LNCAP (cell line): ENCODE measurements at regions not wholly inside any gene's neighbourhood (a gene's known extent, or its start where the extent isn't known, plus 50 kb on each side); places are given as distances from the start of the nearest gene placed in this dataset.

Experiments
- TF ChIP-seq, protein P1 (sequence below): fragments of 450-650 bp; IDR thresholded peaks from 2 replicates; pipeline ENCODE4 v1.5.1; 2017; ENCODE audit warnings: mild to moderate bottlenecking

DNA sequence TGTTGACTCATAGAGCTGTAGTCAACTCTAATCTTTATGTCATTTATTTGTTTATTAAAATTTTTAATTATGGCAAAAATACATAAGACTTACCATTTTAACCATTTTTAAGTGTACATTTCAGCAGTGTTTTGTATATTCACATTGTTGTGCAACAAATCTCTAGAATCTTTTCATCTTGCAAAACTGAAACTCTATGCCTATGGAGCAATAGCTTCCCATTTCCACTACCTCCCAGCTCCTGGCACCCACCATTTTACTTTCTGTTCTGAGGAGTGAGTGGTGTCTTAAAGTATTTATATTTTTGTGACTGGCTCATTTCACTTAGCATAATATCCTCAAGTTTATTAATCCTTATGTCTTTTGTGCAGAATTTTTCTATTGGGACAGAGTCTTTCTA, 181.0 kb downstream of the GPAT3 start:
- TF ChIP-seq, protein P1, sequence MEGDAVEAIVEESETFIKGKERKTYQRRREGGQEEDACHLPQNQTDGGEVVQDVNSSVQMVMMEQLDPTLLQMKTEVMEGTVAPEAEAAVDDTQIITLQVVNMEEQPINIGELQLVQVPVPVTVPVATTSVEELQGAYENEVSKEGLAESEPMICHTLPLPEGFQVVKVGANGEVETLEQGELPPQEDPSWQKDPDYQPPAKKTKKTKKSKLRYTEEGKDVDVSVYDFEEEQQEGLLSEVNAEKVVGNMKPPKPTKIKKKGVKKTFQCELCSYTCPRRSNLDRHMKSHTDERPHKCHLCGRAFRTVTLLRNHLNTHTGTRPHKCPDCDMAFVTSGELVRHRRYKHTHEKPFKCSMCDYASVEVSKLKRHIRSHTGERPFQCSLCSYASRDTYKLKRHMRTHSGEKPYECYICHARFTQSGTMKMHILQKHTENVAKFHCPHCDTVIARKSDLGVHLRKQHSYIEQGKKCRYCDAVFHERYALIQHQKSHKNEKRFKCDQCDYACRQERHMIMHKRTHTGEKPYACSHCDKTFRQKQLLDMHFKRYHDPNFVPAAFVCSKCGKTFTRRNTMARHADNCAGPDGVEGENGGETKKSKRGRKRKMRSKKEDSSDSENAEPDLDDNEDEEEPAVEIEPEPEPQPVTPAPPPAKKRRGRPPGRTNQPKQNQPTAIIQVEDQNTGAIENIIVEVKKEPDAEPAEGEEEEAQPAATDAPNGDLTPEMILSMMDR, result no peak

DNA sequence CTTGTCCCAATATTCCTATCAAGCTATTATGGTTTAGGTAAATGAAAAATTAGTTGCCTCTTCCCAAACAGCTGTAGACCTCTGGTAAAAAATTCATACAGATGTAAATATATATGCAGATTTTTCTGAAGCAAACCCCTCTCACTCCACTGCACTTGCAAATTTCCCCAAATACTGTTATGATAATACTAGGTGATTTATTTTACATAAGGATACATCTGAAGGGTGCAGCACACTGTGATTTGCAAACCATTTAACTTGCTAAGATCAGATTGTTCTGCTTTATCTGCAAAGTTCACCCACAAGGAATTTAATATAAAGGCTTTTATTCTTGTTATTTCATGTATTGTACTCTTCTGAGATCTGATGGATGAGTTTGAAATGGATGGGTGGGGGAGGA, 177.0 kb downstream of the GPAT3 start:
- TF ChIP-seq, protein P1, result no peak

DNA sequence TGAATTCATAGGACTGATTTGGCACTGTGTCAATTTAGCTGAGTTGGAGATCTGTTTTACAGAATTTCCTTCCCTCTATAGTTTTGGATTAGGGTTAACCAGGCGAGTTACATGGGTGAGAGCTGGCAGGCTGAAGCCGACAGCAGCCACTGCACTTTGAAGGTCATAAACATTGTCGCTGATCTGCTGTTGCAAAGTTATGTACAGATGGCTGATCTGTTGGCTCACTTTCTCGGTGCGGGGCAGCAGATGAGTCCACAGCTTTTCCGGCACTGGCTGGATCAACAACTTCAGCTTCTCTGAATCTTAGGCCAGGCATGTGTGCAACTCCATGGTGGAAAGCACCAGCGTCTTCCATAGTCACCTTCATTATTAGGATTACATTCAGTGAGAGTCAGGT, 173.7 kb downstream of the GPAT3 start:
- TF ChIP-seq, protein P1, result no peak

DNA sequence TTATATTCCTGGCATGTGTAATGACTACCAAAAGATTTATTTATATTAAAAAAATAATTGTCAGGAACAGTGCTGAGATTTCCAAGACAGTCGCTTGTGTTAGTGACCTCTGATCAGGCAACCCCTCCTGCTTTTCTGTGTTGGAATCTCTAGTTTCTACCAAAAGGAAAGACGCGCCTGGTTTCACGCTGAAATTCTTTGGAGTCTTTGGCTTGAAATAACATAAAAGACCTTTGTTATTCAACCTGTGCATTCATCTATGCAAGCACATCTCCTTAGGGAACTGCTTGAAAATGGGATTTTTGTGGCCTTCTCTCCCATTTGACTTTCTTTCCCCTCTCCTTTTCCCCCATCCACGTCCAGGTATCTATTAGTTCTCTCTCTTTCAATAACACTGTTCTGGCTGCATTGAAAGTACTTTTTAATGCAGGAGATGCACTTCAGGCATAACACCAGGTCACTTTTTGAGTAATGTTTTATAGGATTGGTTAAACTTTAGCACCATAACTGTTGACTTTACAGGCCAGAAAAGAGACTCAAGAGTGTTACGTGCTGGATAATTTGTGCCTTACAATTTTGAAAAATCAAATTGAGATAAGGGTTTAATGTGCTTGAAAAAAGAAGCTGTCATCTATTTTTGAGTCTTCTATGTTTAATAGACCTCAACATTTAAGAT, 172.7 kb downstream of the GPAT3 start:
- TF ChIP-seq, protein P1, result no peak

DNA sequence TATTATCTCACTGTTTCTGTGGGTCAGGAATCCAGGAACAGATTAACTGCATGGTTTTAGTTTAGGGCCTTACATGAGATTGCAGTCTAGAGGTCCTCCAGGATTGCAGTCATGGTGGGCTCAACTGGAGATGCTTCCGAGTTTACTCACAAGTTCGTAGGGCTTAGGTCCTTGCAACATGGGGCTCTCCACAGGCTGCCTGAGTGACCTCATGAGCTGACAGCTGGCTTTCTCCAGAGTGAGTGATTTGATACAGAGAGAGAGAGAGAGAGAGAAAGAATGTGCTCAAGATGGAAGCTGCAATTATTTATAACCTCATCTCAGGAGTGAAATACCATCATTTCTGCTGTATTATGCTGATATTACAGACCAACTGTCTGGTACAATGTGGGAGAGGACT, 168.9 kb downstream of the GPAT3 start:
- TF ChIP-seq, protein P1, result no peak

DNA sequence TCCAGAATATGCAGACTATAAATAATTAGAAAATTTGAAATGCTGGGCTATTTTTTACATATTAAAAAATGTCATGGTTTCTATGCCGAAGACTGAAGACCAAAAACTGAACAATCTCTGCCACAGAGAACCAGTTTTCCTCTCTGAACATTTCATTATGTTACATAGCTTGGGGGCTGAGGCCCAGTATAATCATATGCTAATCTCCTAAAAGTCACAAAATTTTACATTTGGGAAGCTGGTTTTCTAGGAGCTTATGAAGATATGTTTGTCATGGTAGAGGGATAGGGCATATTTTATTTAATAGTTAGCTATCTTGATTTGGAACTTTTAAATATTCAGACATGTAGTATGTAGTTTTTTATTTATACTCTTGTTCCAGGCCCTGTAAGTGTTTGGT, 167.8 kb downstream of the GPAT3 start:
- TF ChIP-seq, protein P1, result no peak

DNA sequence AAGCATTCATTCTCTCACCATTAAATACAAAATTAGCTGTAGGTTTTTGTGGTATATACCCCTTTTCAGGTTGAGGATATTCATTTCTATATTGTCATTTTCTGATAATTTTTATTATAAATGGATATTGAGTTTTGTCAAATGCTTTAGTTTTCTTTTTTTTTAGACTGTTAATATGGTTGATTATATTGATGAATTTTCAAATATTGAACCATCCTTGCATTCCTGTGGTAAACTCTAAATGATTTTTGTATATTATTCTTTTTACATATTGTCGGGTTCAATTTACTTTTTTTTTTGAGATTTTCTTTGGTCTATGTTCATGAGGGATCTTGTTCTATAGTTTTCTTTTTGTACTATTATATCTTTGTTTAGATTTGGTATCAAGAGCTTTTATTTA, 165.1 kb downstream of the GPAT3 start:
- TF ChIP-seq, protein P1, result no peak

DNA sequence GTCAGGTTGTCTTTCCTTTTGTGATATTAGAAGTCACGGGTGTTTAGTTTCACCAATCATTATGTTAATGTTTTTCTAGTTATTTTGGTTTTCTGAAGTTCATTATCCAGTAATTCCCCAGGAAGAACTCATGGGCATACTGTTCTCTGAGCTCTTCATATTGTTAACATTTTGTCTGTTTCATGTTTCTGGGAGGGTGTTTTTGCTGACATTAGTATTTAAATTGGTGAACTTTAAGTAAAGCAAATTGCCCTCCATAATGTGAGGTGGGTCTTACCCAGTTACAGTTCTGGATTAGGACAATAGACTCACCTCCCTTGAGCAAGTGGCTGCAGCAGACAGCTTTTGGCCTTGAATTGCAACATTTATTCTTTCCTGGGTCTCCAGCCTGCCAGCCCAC, 163.4 kb downstream of the GPAT3 start:
- TF ChIP-seq, protein P1, result no peak
